ENCODE measurements at regions not wholly inside any gene's neighbourhood (a gene's known extent, or its start where the extent isn't known, plus 50 kb on each side); places are given as distances from the start of the nearest gene placed in this dataset.

DNA sequence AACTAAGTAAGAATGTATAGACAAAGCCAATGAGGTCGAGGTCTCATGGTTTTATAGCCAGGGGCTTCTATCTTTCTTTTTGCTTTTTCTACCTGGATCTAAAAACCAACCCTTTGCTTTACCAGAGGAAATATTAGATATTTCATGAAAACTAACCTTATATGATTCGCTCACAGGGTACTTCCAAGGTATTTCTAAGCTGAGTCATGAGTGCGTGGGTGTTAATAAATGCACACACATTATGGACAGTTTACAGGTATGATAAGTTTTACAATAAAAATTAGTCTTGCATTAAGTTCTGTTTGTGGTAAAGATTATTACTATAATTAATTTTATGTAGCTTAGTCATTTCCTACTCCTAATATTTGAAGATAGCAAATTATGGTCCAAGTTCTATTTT lies 217.2 kb downstream of the CHRM3 start:
- TF ChIP-seq, protein P1, sequence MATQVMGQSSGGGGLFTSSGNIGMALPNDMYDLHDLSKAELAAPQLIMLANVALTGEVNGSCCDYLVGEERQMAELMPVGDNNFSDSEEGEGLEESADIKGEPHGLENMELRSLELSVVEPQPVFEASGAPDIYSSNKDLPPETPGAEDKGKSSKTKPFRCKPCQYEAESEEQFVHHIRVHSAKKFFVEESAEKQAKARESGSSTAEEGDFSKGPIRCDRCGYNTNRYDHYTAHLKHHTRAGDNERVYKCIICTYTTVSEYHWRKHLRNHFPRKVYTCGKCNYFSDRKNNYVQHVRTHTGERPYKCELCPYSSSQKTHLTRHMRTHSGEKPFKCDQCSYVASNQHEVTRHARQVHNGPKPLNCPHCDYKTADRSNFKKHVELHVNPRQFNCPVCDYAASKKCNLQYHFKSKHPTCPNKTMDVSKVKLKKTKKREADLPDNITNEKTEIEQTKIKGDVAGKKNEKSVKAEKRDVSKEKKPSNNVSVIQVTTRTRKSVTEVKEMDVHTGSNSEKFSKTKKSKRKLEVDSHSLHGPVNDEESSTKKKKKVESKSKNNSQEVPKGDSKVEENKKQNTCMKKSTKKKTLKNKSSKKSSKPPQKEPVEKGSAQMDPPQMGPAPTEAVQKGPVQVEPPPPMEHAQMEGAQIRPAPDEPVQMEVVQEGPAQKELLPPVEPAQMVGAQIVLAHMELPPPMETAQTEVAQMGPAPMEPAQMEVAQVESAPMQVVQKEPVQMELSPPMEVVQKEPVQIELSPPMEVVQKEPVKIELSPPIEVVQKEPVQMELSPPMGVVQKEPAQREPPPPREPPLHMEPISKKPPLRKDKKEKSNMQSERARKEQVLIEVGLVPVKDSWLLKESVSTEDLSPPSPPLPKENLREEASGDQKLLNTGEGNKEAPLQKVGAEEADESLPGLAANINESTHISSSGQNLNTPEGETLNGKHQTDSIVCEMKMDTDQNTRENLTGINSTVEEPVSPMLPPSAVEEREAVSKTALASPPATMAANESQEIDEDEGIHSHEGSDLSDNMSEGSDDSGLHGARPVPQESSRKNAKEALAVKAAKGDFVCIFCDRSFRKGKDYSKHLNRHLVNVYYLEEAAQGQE (IDR thresholded peaks at IDR 0.05; ENCODE audit: insufficient replicate concordance, low read depth), result no peak
- TF ChIP-seq SPI1 (IDR thresholded peaks at IDR 0.05; ENCODE audit: borderline replicate concordance, low read depth), result no peak

GRCh38 chr1:239606850-239607400 lies 220.6 kb downstream of the CHRM3 start:
- Histone ChIP-seq H3K27me3 (ENCODE audit: insufficient read depth, poor library complexity, severe bottlenecking) (no peaks in the 10 kb centered on the region), H3K4me3 (replicated peaks; ENCODE audit: insufficient read depth, low read length) (no peak overlapping the region), H3K27ac (replicated peaks) (no peak overlapping the region)
- no peak for TF ChIP-seq POLR2AphosphoS5 (IDR thresholded peaks at IDR 0.05; ENCODE audit: low read depth)
- TF ChIP-seq SPI1 (IDR thresholded peaks at IDR 0.05; ENCODE audit: borderline replicate concordance, low read depth), result no peak
- TF ChIP-seq, protein P1 (IDR thresholded peaks at IDR 0.05; ENCODE audit: insufficient replicate concordance, low read depth), result no peak
- no peak for TF ChIP-seq GABPA (IDR thresholded peaks at IDR 0.05; ENCODE audit: low read depth)
- TF ChIP-seq, protein P2, sequence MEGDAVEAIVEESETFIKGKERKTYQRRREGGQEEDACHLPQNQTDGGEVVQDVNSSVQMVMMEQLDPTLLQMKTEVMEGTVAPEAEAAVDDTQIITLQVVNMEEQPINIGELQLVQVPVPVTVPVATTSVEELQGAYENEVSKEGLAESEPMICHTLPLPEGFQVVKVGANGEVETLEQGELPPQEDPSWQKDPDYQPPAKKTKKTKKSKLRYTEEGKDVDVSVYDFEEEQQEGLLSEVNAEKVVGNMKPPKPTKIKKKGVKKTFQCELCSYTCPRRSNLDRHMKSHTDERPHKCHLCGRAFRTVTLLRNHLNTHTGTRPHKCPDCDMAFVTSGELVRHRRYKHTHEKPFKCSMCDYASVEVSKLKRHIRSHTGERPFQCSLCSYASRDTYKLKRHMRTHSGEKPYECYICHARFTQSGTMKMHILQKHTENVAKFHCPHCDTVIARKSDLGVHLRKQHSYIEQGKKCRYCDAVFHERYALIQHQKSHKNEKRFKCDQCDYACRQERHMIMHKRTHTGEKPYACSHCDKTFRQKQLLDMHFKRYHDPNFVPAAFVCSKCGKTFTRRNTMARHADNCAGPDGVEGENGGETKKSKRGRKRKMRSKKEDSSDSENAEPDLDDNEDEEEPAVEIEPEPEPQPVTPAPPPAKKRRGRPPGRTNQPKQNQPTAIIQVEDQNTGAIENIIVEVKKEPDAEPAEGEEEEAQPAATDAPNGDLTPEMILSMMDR (IDR thresholded peaks at IDR 0.05; ENCODE audit: insufficient read depth, low read length), result no peak
- DNase-seq (ENCODE audit: low read depth in 1 of 2, low spot score in 1 of 2), result no peak

More for the DNA sequence above, 217.2 kb downstream of the CHRM3 start:
- no peak overlapping the region for H3K27ac ChIP-seq (replicated peaks)
- DNase-seq (ENCODE audit: low read depth in 1 of 2, low spot score in 1 of 2), result no peak
- no peak overlapping the region for H3K4me3 ChIP-seq (replicated peaks; ENCODE audit: insufficient read depth, low read length)
- no peaks in the 10 kb centered on the region for H3K27me3 ChIP-seq (ENCODE audit: insufficient read depth, poor library complexity, severe bottlenecking)

- no peak for DNase-seq (ENCODE audit: low read depth in 1 of 2, low spot score in 1 of 2)
- H3K27me3 ChIP-seq (ENCODE audit: insufficient read depth, poor library complexity, severe bottlenecking), result no peaks in the 10 kb centered on the region
- H3K4me3 ChIP-seq (replicated peaks; ENCODE audit: insufficient read depth, low read length), result no peak overlapping the region
- H3K27ac ChIP-seq (replicated peaks), result no peak overlapping the region
- TF ChIP-seq, protein P2 (IDR thresholded peaks at IDR 0.05; ENCODE audit: insufficient read depth, low read length), result no peak
- TF ChIP-seq SPI1 (IDR thresholded peaks at IDR 0.05; ENCODE audit: borderline replicate concordance, low read depth) (no peak), GABPA (IDR thresholded peaks at IDR 0.05; ENCODE audit: low read depth) (no peak), POLR2AphosphoS5 (IDR thresholded peaks at IDR 0.05; ENCODE audit: low read depth) (no peak)
- TF ChIP-seq, protein P1 (IDR thresholded peaks at IDR 0.05; ENCODE audit: insufficient replicate concordance, low read depth), result no peak
Measured at GRCh38 chr1:239608469-239608868, 222.1 kb downstream of the CHRM3 start.
